Calu3 (cell line): ENCODE measurements at regions not wholly inside any gene's neighbourhood (a gene's known extent, or its start where the extent isn't known, plus 50 kb on each side); places are given as distances from the start of the nearest gene placed in this dataset.

Experiments
- BruUV-seq: library from RNA; stranded (reverse); fragments of 400-500 nt; replicated peaks from 2 replicates; lab custom pipeline; 2021; lab: Mats Ljungman, UMichigan
- CTCF ChIA-PET: fragments of 300-600 bp; sonication (Branson Sonifier 250); formaldehyde crosslinking; loops from one replicate; lab custom pipeline; 2022; ENCODE audit warnings: antibody characterized with exemption; lab: Charles Lee
- DNase-seq: peaks from one replicate; pipeline ENCODE4 v3.0.0; 2022
- H3K27ac Mint-ChIP-seq: one replicate; pipeline ENCODE4 v1.8.0; 2022; ENCODE audit warnings: mixed read lengths; ENCODE audit not compliant: unreplicated experiment
- H3K27me3 Mint-ChIP-seq: one replicate; pipeline ENCODE4 v1.8.0; 2022; ENCODE audit warnings: mixed read lengths; ENCODE audit not compliant: unreplicated experiment
- H3K36me3 Mint-ChIP-seq: one replicate; pipeline ENCODE4 v1.8.0; 2022; ENCODE audit warnings: mild to moderate bottlenecking, moderate library complexity, mixed read lengths; ENCODE audit not compliant: insufficient read depth, unreplicated experiment
- H3K4me1 Mint-ChIP-seq: one replicate; pipeline ENCODE4 v1.8.0; 2022; ENCODE audit warnings: mild to moderate bottlenecking, low read depth, mixed read lengths; ENCODE audit not compliant: unreplicated experiment
- H3K4me3 Mint-ChIP-seq: one replicate; pipeline ENCODE4 v1.8.0; 2022; ENCODE audit warnings: mild to moderate bottlenecking, low read depth, moderate library complexity, mixed read lengths; ENCODE audit not compliant: unreplicated experiment
- H3K9me3 Mint-ChIP-seq: one replicate; pipeline ENCODE4 v1.8.0; 2022; ENCODE audit warnings: low read depth, mixed read lengths; ENCODE audit not compliant: unreplicated experiment
- intact Hi-C: fragments of 100-400 bp; cut with micrococcal nuclease; formaldehyde crosslinking; loops from one replicate; pipeline ENCODE4 v1.10.0; 2022; ENCODE audit not compliant: unreplicated experiment
- TF ChIP-seq, protein P1 (sequence below): fragments of 200-600 bp; IDR thresholded peaks from one replicate; pipeline ENCODE4 v1.8.0; 2022; ENCODE audit warnings: antibody characterized with exemption; ENCODE audit not compliant: unreplicated experiment

GRCh38 chr17:79506955-79507354, 103.9 kb downstream of the RBFOX3 start:
- Mint-ChIP-seq H3K9me3 (no peaks in the 10 kb centered on the region), H3K4me1 (no peaks in the 10 kb centered on the region), H3K27ac (no peak overlapping the region), H3K27me3 (peaks cover 99% of the 10 kb centered on the region), H3K36me3 (no peaks in the 10 kb centered on the region), H3K4me3 (no peak overlapping the region)
- TF ChIP-seq, protein P1, sequence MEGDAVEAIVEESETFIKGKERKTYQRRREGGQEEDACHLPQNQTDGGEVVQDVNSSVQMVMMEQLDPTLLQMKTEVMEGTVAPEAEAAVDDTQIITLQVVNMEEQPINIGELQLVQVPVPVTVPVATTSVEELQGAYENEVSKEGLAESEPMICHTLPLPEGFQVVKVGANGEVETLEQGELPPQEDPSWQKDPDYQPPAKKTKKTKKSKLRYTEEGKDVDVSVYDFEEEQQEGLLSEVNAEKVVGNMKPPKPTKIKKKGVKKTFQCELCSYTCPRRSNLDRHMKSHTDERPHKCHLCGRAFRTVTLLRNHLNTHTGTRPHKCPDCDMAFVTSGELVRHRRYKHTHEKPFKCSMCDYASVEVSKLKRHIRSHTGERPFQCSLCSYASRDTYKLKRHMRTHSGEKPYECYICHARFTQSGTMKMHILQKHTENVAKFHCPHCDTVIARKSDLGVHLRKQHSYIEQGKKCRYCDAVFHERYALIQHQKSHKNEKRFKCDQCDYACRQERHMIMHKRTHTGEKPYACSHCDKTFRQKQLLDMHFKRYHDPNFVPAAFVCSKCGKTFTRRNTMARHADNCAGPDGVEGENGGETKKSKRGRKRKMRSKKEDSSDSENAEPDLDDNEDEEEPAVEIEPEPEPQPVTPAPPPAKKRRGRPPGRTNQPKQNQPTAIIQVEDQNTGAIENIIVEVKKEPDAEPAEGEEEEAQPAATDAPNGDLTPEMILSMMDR = no peak
- intact Hi-C loops = no loop called here
- DNase-seq = no peak
- BruUV-seq = no TSS peak
- CTCF ChIA-PET = no interaction called here

- Mint-ChIP-seq H3K4me1 (no peaks in the 10 kb centered on the region), H3K9me3 (no peaks in the 10 kb centered on the region), H3K36me3 (no peaks in the 10 kb centered on the region), H3K4me3 (no peak overlapping the region), H3K27ac (no peak overlapping the region), H3K27me3 (peaks cover 100% of the 10 kb centered on the region)
- intact Hi-C loops = no loop called here
- CTCF ChIA-PET = no interaction called here
- no TSS peak for BruUV-seq
- TF ChIP-seq, protein P1 = no peak
- DNase-seq = no peak
Measured at GRCh38 chr17:79506150-79506870, 104.5 kb downstream of the RBFOX3 start.

- TF ChIP-seq, protein P1 = no peak
- Mint-ChIP-seq H3K9me3 (no peaks in the 10 kb centered on the region), H3K4me1 (no peaks in the 10 kb centered on the region), H3K27ac (no peak overlapping the region), H3K27me3 (peaks cover 100% of the 10 kb centered on the region), H3K36me3 (no peaks in the 10 kb centered on the region), H3K4me3 (no peak overlapping the region)
- intact Hi-C loops = no loop called here
- DNase-seq = no peak
- CTCF ChIA-PET = no interaction called here
- no TSS peak for BruUV-seq
Measured at GRCh38 chr17:79505199-79505598, 105.7 kb downstream of the RBFOX3 start.

DNA sequence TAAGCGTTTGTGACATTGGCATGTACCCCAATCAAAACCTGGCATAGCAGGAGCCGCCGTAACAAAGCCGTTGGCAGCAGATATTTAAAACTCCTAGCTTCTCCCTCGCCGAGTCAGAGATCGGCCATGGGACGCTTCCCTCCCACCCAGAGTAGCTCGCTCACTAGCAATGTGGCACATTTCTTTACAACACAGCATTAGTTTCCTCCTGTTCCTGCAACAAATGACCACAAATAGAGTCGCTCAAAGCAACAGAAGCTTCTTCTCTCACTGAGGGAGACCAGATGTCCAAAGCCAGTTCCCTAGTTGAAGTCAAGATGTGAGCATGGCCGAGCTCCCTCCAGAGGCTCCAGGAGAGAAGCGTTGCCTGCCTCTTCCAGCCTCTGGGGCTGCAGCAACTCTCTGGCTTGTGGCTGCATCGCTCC, 106.7 kb downstream of the RBFOX3 start:
- no TSS peak for BruUV-seq
- Mint-ChIP-seq H3K4me1 (no peaks in the 10 kb centered on the region), H3K27me3 (peaks cover 100% of the 10 kb centered on the region), H3K36me3 (no peaks in the 10 kb centered on the region), H3K27ac (no peak overlapping the region), H3K9me3 (no peaks in the 10 kb centered on the region), H3K4me3 (no peak overlapping the region)
- intact Hi-C loops = no loop called here
- DNase-seq = no peak
- TF ChIP-seq, protein P1 = no peak
- CTCF ChIA-PET = no interaction called here
